ENCODE measurements at regions not wholly inside any gene's neighbourhood (a gene's known extent, or its start where the extent isn't known, plus 50 kb on each side); places are given as distances from the start of the nearest gene placed in this dataset.

DNA sequence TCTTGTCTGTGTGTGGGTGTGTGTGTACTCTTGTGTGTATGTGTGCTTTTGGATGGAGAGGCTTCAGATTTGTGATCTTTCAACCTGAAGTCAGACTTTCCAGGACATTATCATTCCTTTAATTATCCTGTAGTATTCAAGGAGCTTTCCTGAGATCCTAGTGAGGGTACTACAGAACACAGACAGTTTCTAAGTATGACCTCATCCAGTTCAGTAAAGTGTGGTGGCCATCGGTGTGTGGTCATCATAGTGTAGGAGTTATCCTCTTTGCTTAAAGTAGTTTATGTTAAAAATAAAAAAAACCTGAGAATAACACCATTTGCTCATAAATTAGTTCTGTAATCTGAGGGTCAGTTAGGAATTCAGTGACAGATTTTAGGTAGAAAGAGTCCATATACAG lies 478.0 kb upstream of the ACTBL2 start:
- no peaks in the 10 kb centered on the region for H3K4me1 ChIP-seq (ENCODE audit: control insufficient read depth in 2 of 2, insufficient read depth in 2 of 2, low read length in 2 of 2)
- CTCF ChIA-PET: no interaction called here
- ATAC-seq (ENCODE audit: low read depth) (no peak), DNase-seq (no peak)
- H3K9me3 ChIP-seq (ENCODE audit: control extremely low read depth in 1 of 3, control insufficient read depth in 2 of 3, insufficient read depth in 1 of 3, low read length in 2 of 3): peaks cover 0 to 7% (median 5%) of the 10 kb centered on the region in 3 donors
- no peaks in the 10 kb centered on the region for H4K20me1 ChIP-seq (ENCODE audit: control insufficient read depth, insufficient read depth, low read length, poor library complexity, severe bottlenecking)
- H3K79me2 ChIP-seq (ENCODE audit: control insufficient read depth, insufficient read depth, low read length): no peaks in the 10 kb centered on the region
- TF ChIP-seq EZH2 (IDR thresholded peaks at IDR 0.05; ENCODE audit: borderline replicate concordance, insufficient read depth, low read depth, low read length, poor library complexity, severe bottlenecking): no peak
- TF ChIP-seq, protein P1, sequence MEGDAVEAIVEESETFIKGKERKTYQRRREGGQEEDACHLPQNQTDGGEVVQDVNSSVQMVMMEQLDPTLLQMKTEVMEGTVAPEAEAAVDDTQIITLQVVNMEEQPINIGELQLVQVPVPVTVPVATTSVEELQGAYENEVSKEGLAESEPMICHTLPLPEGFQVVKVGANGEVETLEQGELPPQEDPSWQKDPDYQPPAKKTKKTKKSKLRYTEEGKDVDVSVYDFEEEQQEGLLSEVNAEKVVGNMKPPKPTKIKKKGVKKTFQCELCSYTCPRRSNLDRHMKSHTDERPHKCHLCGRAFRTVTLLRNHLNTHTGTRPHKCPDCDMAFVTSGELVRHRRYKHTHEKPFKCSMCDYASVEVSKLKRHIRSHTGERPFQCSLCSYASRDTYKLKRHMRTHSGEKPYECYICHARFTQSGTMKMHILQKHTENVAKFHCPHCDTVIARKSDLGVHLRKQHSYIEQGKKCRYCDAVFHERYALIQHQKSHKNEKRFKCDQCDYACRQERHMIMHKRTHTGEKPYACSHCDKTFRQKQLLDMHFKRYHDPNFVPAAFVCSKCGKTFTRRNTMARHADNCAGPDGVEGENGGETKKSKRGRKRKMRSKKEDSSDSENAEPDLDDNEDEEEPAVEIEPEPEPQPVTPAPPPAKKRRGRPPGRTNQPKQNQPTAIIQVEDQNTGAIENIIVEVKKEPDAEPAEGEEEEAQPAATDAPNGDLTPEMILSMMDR (IDR thresholded peaks at IDR 0.05): no peak
- intact Hi-C loops (cut with micrococcal nuclease): no loop called here
- Mint-ChIP-seq H3K9me3 (ENCODE audit: insufficient read depth) (no peaks in the 10 kb centered on the region), H3K4me1 (no peaks in the 10 kb centered on the region), H3K27me3 (peaks cover 9% of the 10 kb centered on the region), H3K27ac (no peak overlapping the region), H3K4me3 (no peak overlapping the region)
- WGBS (ENCODE audit: insufficient coverage): no CpG with 5 or more reads among the region's 1 CpG
- no peaks in the 10 kb centered on the region for H3K27me3 ChIP-seq (replicated peaks in 1 of 4; ENCODE audit: control extremely low read depth in 1 of 4, control insufficient read depth in 3 of 4, insufficient read depth in 4 of 4, low read length in 3 of 4)
- POLR2A ChIA-PET: no interaction called here
- H3K36me3 ChIP-seq (replicated peaks in 1 of 2; ENCODE audit: control extremely low read depth in 1 of 2, control insufficient read depth in 1 of 2, extremely low read depth in 1 of 2, insufficient read depth in 2 of 2, low read length in 1 of 2): no peaks in the 10 kb centered on the region
- no peak overlapping the region for H3K4me2 ChIP-seq (replicated peaks; ENCODE audit: low read depth, low read length, poor library complexity, severe bottlenecking)
- H2AFZ ChIP-seq (ENCODE audit: insufficient read depth, low read depth, low read length, poor library complexity, severe bottlenecking): no peak overlapping the region
- H3K4me3 ChIP-seq (ENCODE audit: control extremely low read depth in 1 of 5, extremely low read depth in 1 of 5, insufficient read depth in 1 of 5, low read depth in 2 of 5, low read length in 4 of 5): no peak overlapping the region
- H3K9ac ChIP-seq (ENCODE audit: low read length): no peak overlapping the region
- no peak overlapping the region for H3K27ac ChIP-seq (ENCODE audit: low read length in 2 of 2)

DNA sequence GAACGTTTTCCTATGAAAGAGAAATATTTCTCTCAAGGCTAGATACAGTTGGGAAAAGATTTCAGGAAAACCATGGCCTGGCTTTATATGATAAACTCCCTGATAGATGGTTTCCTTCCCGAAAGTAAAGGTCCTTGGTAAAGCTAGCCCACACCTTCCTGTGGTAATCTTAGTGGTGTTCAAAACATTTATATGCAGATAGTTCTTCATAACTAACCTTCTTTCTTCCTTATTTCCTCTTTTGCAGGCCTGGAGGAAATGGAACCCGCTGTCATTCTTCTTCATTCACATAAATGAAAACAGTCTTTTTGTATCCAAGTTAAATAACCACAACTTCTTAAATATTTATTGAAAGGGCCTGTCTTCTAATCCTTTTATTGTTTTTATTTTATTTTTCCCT lies 474.0 kb upstream of the ACTBL2 start:
- Histone ChIP-seq H3K4me3 (ENCODE audit: control extremely low read depth in 1 of 5, extremely low read depth in 1 of 5, insufficient read depth in 1 of 5, low read depth in 2 of 5, low read length in 4 of 5) (no peak overlapping the region), H3K4me1 (ENCODE audit: control insufficient read depth in 2 of 2, insufficient read depth in 2 of 2, low read length in 2 of 2) (no peaks in the 10 kb centered on the region), H3K79me2 (ENCODE audit: control insufficient read depth, insufficient read depth, low read length) (no peaks in the 10 kb centered on the region), H3K27ac (ENCODE audit: low read length in 2 of 2) (no peak overlapping the region), H3K4me2 (replicated peaks; ENCODE audit: low read depth, low read length, poor library complexity, severe bottlenecking) (no peak overlapping the region), H3K9ac (ENCODE audit: low read length) (no peak overlapping the region), H3K36me3 (replicated peaks in 1 of 2; ENCODE audit: control extremely low read depth in 1 of 2, control insufficient read depth in 1 of 2, extremely low read depth in 1 of 2, insufficient read depth in 2 of 2, low read length in 1 of 2) (no peaks in the 10 kb centered on the region), H3K9me3 (ENCODE audit: control extremely low read depth in 1 of 3, control insufficient read depth in 2 of 3, insufficient read depth in 1 of 3, low read length in 2 of 3) (no peaks in the 10 kb centered on the region), H4K20me1 (ENCODE audit: control insufficient read depth, insufficient read depth, low read length, poor library complexity, severe bottlenecking) (no peaks in the 10 kb centered on the region), H3K27me3 (replicated peaks in 1 of 4; ENCODE audit: control extremely low read depth in 1 of 4, control insufficient read depth in 3 of 4, insufficient read depth in 4 of 4, low read length in 3 of 4) (no peaks in the 10 kb centered on the region), H2AFZ (ENCODE audit: insufficient read depth, low read depth, low read length, poor library complexity, severe bottlenecking) (no peak overlapping the region)
- no CpG with 5 or more reads among the region's 3 CpGs for WGBS (ENCODE audit: insufficient coverage)
- Mint-ChIP-seq H3K4me3 (no peak overlapping the region), H3K9me3 (ENCODE audit: insufficient read depth) (no peaks in the 10 kb centered on the region), H3K4me1 (no peaks in the 10 kb centered on the region), H3K27me3 (peaks cover 9% of the 10 kb centered on the region), H3K27ac (no peak overlapping the region)
- POLR2A ChIA-PET: no interaction called here
- TF ChIP-seq EZH2 (IDR thresholded peaks at IDR 0.05; ENCODE audit: borderline replicate concordance, insufficient read depth, low read depth, low read length, poor library complexity, severe bottlenecking): no peak
- TF ChIP-seq, protein P1 (IDR thresholded peaks at IDR 0.05): no peak
- ATAC-seq (ENCODE audit: low read depth) (no peak), DNase-seq (no peak)
- intact Hi-C loops (cut with micrococcal nuclease): no loop called here
- CTCF ChIA-PET: no interaction called here
